PC-3 (cell line): ENCODE measurements at regions not wholly inside any gene's neighbourhood (a gene's known extent, or its start where the extent isn't known, plus 50 kb on each side); places are given as distances from the start of the nearest gene placed in this dataset.

ENCODE experiments used
- EZH2 ChIP-seq: fragments of 300-600 bp; sonication (generic); IDR thresholded peaks from one replicate; pipeline ENCODE4 v1.6.1; 2017; ENCODE audit warnings: antibody characterized with exemption, mild to moderate bottlenecking, low read length; ENCODE audit not compliant: unreplicated experiment
- TF ChIP-seq, protein P1 (sequence below): fragments of 300-600 bp; sonication (generic); conservative IDR thresholded peaks from 2 replicates; pipeline ENCODE4 v1.5.1; 2017; ENCODE audit warnings: antibody characterized with exemption, low read depth, mild to moderate bottlenecking, low read length

DNA sequence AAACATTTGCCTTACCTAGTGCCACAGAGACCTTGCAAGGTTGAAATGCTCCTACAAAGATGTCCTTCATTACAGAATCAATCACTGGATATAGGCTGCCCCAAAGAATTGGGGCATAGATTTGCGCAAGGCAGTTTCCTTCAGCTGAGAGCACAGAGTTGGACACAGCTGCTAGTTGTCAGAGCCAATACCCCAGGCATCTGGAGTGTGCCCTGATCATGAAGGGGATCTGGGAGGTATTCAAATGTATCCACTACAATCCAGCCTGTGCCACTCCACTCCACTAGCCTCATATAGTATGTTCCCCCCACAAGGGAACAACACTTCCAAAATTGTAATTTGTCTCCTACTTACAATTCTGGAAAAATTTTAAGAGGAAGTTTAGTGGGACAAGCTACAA, 62.3 kb upstream of the ITPRID2 start:
- TF ChIP-seq, protein P1, sequence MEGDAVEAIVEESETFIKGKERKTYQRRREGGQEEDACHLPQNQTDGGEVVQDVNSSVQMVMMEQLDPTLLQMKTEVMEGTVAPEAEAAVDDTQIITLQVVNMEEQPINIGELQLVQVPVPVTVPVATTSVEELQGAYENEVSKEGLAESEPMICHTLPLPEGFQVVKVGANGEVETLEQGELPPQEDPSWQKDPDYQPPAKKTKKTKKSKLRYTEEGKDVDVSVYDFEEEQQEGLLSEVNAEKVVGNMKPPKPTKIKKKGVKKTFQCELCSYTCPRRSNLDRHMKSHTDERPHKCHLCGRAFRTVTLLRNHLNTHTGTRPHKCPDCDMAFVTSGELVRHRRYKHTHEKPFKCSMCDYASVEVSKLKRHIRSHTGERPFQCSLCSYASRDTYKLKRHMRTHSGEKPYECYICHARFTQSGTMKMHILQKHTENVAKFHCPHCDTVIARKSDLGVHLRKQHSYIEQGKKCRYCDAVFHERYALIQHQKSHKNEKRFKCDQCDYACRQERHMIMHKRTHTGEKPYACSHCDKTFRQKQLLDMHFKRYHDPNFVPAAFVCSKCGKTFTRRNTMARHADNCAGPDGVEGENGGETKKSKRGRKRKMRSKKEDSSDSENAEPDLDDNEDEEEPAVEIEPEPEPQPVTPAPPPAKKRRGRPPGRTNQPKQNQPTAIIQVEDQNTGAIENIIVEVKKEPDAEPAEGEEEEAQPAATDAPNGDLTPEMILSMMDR: no peak
- no peak for TF ChIP-seq EZH2
